ENCODE measurements at regions not wholly inside any gene's neighbourhood (a gene's known extent, or its start where the extent isn't known, plus 50 kb on each side); places are given as distances from the start of the nearest gene placed in this dataset.

GRCh38 chr14:105898482-105899010 lies 372.2 kb downstream of the TMEM121 start:
- TF ChIP-seq PATZ1 (CRISPR knock-in tag; IDR thresholded peaks at IDR 0.05; ENCODE audit: borderline replicate concordance) (no peak), PPARA (CRISPR knock-in tag; IDR thresholded peaks at IDR 0.05; ENCODE audit: borderline replicate concordance) (no peak), GLIS3 (CRISPR knock-in tag; IDR thresholded peaks at IDR 0.05) (no peak), ZFP30 (CRISPR knock-in tag; IDR thresholded peaks at IDR 0.05) (no peak), ZNF70 (CRISPR knock-in tag; IDR thresholded peaks at IDR 0.05) (no peak)
